CD4-positive, alpha-beta T cell treated with Interleukin-15 for 1 hour (primary cell): ENCODE measurements at regions not wholly inside any gene's neighbourhood (a gene's known extent, or its start where the extent isn't known, plus 50 kb on each side); places are given as distances from the start of the nearest gene placed in this dataset.
"Not testable (repeated sequence)": the region's sequence is repeated elsewhere in the genome, so short reads cannot be mapped to it uniquely, and the experiment has no call there.

Experiments
- DNase-seq: peaks from one replicate; pipeline ENCODE4 v3.0.0-alpha.2; 2020

DNA sequence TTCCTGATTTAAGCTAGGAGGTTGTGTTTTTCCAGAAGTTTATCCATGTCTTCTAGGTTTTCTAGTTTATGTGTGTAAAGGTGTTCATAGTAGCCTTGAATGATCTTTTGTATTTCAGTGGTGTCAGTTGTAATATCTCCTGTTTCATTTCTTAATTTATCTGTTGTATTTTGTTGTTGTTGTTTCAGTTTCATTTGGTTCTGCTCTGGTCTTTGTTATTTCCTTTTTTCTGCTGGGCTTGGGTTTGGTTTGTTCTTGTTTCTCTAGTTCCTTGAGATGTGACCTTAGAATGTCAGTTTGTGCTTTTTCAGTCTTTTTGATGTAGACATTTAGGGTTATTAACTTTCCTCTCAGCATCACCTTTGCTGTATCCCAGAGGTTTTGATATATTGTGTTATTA lies 62.8 kb downstream of the SCP2D1 start:
- DNase-seq, result not testable (repeated sequence)

- DNase-seq, result no peak
Measured at GRCh38 chr20:18879262-18879661, 65.7 kb downstream of the SCP2D1 start.

GRCh38 chr20:18886756-18887155 lies 73.2 kb downstream of the SCP2D1 start:
- no peak for DNase-seq

- DNase-seq, result no peak
Measured at GRCh38 chr20:18901980-18902737, 88.6 kb downstream of the SCP2D1 start.

DNA sequence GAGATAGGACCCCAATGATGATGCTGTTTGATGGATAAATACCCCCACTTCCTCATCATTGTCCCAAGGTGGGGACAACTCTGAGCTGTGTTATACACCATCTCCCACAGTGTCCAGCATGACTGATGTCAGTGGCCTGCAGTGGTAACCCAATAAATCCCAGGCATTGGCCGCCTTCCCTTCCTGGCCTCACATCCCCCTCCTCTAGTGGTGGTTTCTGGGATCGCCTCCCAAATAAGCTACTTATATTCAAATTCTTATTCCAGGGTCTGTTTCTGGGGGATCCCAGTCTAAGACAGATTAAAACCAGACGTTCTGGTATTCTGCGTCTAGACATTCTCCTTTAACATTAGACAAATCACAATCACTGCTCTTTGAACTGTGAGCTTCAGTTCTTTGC lies 90.6 kb downstream of the SCP2D1 start:
- DNase-seq, result no peak

DNA sequence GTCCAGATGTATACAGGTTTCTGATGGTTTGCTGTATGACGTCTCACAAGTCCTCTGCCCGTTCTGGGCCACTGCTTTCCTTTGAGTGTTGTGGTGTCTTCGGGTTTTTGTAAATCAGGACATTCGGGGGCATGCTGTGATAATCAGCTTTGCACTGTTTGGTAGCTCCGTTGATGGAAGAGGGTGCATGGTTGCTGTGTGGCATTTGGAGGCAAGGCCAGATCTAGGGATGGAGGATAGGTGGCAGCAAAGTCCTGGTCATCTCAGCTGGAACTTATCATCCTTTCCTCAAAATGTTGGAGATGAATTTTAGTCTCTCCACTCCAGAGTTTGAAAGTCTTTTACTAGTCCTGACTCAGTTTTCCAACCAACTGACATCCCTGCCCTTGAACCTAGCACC lies 91.0 kb downstream of the SCP2D1 start:
- no peak for DNase-seq

GRCh38 chr20:18906046-18906445 lies 92.5 kb downstream of the SCP2D1 start:
- no peak for DNase-seq

DNA sequence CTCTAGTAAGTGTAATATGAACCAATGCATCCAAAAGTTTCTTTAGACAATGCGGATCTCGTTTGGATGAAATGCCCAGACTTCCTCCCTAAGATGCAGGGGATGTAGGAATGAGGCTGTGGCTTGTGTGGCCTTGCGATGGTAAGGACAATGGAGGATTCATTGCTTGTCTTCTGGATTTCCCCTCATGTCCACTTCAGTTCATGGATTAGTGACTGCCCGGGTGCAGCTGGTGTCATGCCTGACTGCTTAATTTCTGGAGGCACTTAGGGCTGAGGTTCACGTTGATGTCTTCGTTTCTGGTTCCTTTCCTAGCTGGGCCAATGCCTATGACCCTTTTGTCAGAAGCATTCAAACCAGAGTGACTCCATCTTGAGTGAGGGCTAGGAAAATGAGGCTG lies 93.8 kb downstream of the SCP2D1 start:
- no peak for DNase-seq

DNA sequence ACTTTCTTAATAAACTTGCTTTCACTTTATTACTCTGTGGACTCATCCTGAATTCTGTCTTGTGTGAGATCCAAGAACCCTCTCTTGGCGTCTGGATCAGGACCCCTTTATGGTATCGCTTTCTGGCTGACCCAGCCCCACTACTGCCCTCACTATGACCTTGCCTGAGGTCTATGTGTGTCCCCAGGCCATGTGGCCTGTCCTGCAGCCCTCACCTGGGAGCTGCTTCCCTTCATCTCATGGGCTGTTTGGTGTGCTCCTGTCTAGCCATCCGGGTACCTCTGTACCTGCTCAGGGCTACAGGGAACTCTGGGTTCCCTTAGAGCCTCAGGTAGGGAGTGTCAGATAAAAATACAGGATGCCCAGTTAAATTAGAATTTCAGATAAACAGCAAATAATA lies 94.5 kb downstream of the SCP2D1 start:
- DNase-seq, result no peak

DNA sequence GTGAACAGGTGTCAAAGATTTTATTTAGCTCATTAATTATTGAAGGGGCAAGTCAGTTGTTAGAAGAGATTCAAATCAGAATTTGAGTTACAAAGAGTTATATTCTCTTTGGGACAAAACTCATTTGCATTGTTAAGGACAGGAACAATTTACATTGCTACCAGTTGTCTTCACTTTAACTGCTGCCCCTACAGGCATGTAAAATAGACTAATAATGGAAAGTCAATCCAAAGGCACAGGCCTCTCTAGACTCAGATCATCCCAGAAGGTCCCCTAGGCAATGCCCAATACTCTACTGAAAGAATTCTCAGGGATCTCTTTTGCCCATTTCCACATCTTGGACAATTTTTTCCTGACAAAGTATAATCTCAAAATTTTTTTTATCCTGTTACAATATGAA lies 95.7 kb downstream of the SCP2D1 start:
- no peak for DNase-seq

- no peak for DNase-seq
Measured at GRCh38 chr20:18913701-18914100, 100.1 kb downstream of the SCP2D1 start.

DNA sequence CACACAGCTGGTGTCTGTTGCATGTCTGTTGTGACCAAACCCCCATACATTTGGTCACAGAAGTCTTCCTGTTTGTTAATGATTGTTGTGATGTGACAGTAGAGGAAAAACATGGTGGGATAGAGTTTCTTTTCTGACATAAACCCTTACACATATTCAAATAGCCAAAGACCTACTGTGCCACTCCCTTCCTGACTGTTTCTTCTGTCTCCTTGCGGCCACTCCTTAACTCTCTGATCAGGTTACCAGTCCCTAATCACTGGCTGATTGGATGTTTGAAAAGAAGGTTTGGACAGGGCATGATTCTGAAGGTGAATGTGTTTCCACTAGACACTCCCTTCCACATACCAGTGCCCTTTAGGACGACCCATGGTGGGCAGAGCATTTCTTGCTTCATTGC lies 101.2 kb downstream of the SCP2D1 start:
- no peak for DNase-seq

DNA sequence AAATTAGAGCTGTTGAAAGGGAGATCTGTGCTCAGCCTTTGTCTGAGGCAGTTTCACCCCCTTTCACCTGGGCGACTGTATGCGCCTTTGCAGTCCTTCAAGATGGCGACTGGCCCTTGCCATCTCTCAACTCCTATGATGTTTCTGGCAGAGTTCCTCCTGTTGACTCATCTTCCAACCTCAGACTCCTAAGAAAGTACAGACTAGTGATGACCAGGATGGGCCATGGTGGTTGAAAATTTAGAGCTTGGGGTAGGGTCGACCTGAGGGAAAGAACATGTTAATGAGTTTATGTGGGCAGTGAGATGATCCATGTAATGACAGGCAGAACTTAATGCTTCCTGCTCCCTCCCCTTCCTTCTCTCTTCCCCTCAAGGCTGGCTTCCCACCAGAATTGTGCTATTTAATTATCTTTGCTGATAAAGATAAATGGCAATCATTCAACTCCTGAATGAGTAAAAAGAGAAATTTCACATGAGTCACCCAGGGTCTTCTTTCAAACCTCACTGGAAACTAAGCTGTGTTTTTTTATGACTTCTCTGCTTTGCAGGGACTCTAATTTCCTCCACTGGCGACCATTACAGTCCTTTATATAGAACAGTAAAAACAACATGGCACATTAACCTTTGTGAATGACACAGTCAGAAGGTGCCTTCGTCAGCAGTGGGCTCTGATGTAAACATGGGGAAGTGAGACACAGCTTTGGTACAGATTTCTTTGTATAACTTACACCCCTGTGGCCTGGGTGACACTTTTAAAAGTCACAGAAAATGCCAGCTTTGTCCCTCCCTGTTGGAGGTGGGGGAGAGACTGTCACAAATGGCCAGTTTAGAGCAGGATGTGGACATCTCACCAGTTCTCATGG lies 103.5 kb downstream of the SCP2D1 start:
- DNase-seq, result no peak

- DNase-seq, result no peak
Measured at GRCh38 chr20:18919996-18920395, 106.4 kb downstream of the SCP2D1 start.

DNA sequence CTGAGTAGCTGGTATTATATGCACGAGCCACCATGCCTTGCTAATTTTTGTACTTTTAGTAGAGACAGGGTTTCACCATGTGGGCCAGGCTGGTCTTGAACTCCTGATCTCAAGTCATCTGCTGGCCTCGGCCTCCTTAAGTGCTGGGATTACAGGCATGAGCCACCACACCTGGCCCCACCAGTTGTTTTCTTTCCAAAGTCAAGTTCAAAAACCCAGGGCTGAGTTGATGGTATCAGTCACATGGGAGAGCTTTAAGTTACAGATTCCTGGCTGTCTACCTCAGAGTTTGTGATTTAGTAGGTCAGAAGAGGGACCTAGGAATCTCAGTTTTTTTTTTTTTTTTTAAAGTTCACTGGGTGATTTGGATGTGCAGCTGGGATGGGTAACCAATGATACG lies 107.7 kb downstream of the SCP2D1 start:
- DNase-seq, result no peak

DNA sequence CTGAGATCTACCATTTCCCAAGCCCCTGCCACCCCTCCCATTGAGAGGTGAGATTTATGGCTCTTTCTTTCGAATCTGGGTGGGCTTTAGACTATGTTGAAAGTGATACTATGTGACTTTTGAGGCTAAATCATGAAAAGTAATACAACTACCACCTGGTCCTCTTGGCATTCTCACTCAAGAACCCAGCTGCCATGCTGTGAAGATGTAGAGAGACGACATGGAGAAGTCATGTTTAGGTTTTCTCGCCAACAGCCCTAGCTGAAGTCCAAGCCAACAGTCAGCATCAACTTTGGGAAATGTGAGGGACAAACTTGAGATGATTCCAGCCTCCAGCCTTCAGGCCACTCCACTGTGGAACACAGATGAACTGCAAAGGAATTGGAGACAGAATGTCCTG lies 108.7 kb downstream of the SCP2D1 start:
- no peak for DNase-seq

GRCh38 chr20:18922898-18923297 lies 109.3 kb downstream of the SCP2D1 start:
- no peak for DNase-seq

DNA sequence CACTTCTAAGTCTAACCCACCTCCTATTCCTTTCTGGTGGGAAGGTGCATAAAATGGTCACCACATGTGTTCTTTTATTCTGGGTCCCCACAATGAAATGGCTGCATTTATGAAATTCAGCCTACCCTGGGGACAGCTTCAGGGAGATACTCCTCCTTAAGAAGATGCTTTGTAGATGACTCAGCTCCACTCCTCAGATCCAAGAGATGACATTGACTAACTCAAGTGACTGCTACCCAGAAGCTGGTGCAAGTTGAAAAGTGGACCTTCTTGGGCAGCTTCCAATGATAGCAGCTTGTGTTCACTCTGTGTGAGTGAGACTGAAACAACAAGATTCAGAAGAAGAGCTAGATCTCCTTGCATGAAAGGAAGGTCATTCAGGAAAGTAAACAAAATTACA lies 113.4 kb downstream of the SCP2D1 start:
- DNase-seq, result no peak

GRCh38 chr20:18928626-18929025 lies 115.0 kb downstream of the SCP2D1 start:
- no peak for DNase-seq

- DNase-seq, result no peak
Measured at GRCh38 chr20:18929800-18930199, 116.2 kb downstream of the SCP2D1 start.

GRCh38 chr20:18943542-18943941 lies 130.0 kb downstream of the SCP2D1 start:
- DNase-seq, result no peak

GRCh38 chr20:18956890-18957289 lies 143.3 kb downstream of the SCP2D1 start:
- no peak for DNase-seq

DNA sequence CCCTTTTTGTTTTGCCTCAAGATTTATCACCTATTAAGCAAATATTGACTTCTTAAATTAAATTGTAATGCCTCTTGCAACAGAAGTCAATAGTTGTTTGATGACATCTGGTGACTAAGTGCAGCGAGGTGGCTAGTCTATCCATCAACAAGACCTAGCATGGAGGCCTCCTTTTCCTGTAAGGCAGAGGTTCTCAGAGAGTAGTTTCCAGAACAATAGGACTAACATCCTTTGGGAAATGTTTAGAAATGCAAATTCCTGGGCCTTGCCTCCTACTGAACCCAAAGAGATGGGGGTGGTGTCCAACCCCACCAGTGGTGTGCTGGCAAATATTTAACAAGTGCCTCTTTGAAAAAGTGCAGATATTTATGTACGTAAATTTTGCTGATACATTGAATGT lies 143.7 kb downstream of the SCP2D1 start:
- no peak for DNase-seq

GRCh38 chr20:18971121-18971520 lies 157.5 kb downstream of the SCP2D1 start:
- no peak for DNase-seq
